H1 (cell line): ENCODE measurements at regions not wholly inside any gene's neighbourhood (a gene's known extent, or its start where the extent isn't known, plus 50 kb on each side); places are given as distances from the start of the nearest gene placed in this dataset.
A peak's percentile ranks its signal among the peaks of the same experiment; 100 is the strongest.

Source experiments
- CTCF ChIA-PET: fragments of 300-600 bp; sonication (Branson Sonifier 250); formaldehyde crosslinking; loops from one replicate; lab custom pipeline; 2021; ENCODE audit not compliant: partially characterized antibody; lab: Charles Lee
- POLR2A ChIA-PET: fragments of 300-600 bp; sonication (Branson Sonifier 250); formaldehyde crosslinking; loops from one replicate; lab custom pipeline; 2021; ENCODE audit warnings: inconsistent platforms; ENCODE audit not compliant: partially characterized antibody; lab: Charles Lee
- DNase-seq, 2 experiments: peaks; one replicate each; pipeline versions ENCODE4 v3.0.0 to v3.0.0-alpha.2; 2010 to 2022; ENCODE audit warnings: low spot score in 2 of 2, low read depth in 1 of 2, mixed read lengths in 1 of 2
- FAIRE-seq: peaks from 2 replicates; lab custom pipeline; 2011; peaks lifted over from hg19 to GRCh38; lab: Jason Lieb, UNC
- H2AFZ ChIP-seq: 2 replicates; pipeline ENCODE4 v1.8.1; 2012; ENCODE audit warnings: low read length, inconsistent platforms
- H2AK5ac ChIP-seq: 2 replicates; pipeline ENCODE4 v1.6.1; 2013; ENCODE audit warnings: low read depth, low read length
- H2BK120ac ChIP-seq: replicated peaks from 2 replicates; pipeline ENCODE3; 2013; ENCODE audit warnings: low read depth, low read length, inconsistent platforms
- H2BK12ac ChIP-seq: 2 replicates; pipeline ENCODE4 v1.6.1; 2013; ENCODE audit warnings: low read depth, low read length
- H2BK15ac ChIP-seq: 2 replicates; pipeline ENCODE4 v1.6.1; 2013; ENCODE audit warnings: low read length
- H2BK20ac ChIP-seq: 2 replicates; pipeline ENCODE4 v1.6.1; 2013; ENCODE audit warnings: low read length
- H2BK5ac ChIP-seq: 2 replicates; pipeline ENCODE4 v1.6.1; 2013; ENCODE audit warnings: low read depth, low read length
- H3K14ac ChIP-seq: 2 replicates; pipeline ENCODE4 v1.6.1; 2013; ENCODE audit warnings: inconsistent platforms; ENCODE audit not compliant: insufficient read length
- H3K18ac ChIP-seq: 2 replicates; pipeline ENCODE4 v1.6.1; 2013; ENCODE audit warnings: low read length; ENCODE audit errors: extremely low read depth
- H3K23ac ChIP-seq: 2 replicates; pipeline ENCODE4 v1.6.1; 2013; ENCODE audit warnings: inconsistent platforms; ENCODE audit not compliant: insufficient read length
- H3K23me2 ChIP-seq: 2 replicates; pipeline ENCODE4 v1.6.1; 2013; ENCODE audit warnings: low read depth, low read length
- H3K27ac ChIP-seq: 2 replicates; pipeline ENCODE4 v1.6.1; 2011; ENCODE audit warnings: low read depth, low read length, inconsistent platforms
- H3K27me3 ChIP-seq, 4 experiments: replicated peaks in 1 of 4; 1 replicate in 1 of 4; 2 replicates in 3 of 4; pipeline versions ENCODE4 v1.6.1 to v1.8.1; 2011 to 2013; ENCODE audit warnings: low read length in 3 of 4, mild to moderate bottlenecking in 3 of 4, inconsistent platforms in 2 of 4, mixed read lengths in 2 of 4, moderate library complexity in 1 of 4; ENCODE audit not compliant: control insufficient read depth in 3 of 4, insufficient read depth in 3 of 4; ENCODE audit errors: extremely low read depth in 1 of 4
- H3K36me3 ChIP-seq, 4 experiments: 2 replicates each; pipeline versions ENCODE4 v1.6.1 to v1.8.1; 2011 to 2013; ENCODE audit warnings: mild to moderate bottlenecking in 4 of 4, low read length in 3 of 4, moderate library complexity in 2 of 4, control low read depth in 1 of 4, inconsistent platforms in 1 of 4; ENCODE audit not compliant: insufficient read depth in 4 of 4, control insufficient read depth in 2 of 4
- H3K4ac ChIP-seq: replicated peaks from 2 replicates; pipeline ENCODE3; 2013; ENCODE audit warnings: low read length, low read depth, mixed read lengths, inconsistent platforms; ENCODE audit not compliant: insufficient read length
- H3K4me1 ChIP-seq, 4 experiments: replicated peaks in 1 of 4; 1 replicate in 1 of 4; 2 replicates in 3 of 4; pipeline versions ENCODE4 v1.6.1 to v1.8.1; 2011 to 2013; ENCODE audit warnings: low read length in 3 of 4, inconsistent platforms in 2 of 4, mixed read lengths in 1 of 4; ENCODE audit not compliant: insufficient read depth in 4 of 4, control insufficient read depth in 3 of 4
- H3K4me2 ChIP-seq, 2 experiments: 2 replicates each; pipeline versions ENCODE4 v1.6.1 to v1.8.1; 2011 to 2013; ENCODE audit warnings: low read depth in 2 of 2, low read length in 2 of 2, control low read depth in 1 of 2, inconsistent platforms in 1 of 2, mild to moderate bottlenecking in 1 of 2; ENCODE audit not compliant: insufficient read depth in 1 of 2
- H3K4me3 ChIP-seq, 4 experiments: fragments of 200-600, 300-600 bp in 1 of 4; sonication (generic), shearing (Covaris generic), sonication (Bioruptor Twin) in 1 of 4; 2 replicates each; pipeline versions ENCODE4 v1.5.1 to v1.8.1; 2011 to 2016; ENCODE audit warnings: low read length in 4 of 4, low read depth in 3 of 4, control low read depth in 2 of 4, inconsistent platforms in 2 of 4, mild to moderate bottlenecking in 2 of 4, mixed read lengths in 1 of 4, moderate library complexity in 1 of 4; ENCODE audit not compliant: insufficient read depth in 2 of 4; ENCODE audit errors: extremely low read depth in 1 of 4
- H3K56ac ChIP-seq: replicated peaks from 2 replicates; pipeline ENCODE3; 2013; ENCODE audit warnings: low read depth, mild to moderate bottlenecking, mixed read lengths, low read length, inconsistent platforms; ENCODE audit not compliant: insufficient read length
- H3K79me1 ChIP-seq: 2 replicates; pipeline ENCODE4 v1.6.1; 2013; ENCODE audit warnings: low read depth, low read length, control low read depth
- H3K79me2 ChIP-seq, 2 experiments: 2 replicates each; pipeline versions ENCODE4 v1.6.1 to v1.8.1; 2012 to 2013; ENCODE audit warnings: low read length in 2 of 2, mild to moderate bottlenecking in 2 of 2, inconsistent platforms in 1 of 2; ENCODE audit not compliant: insufficient read depth in 2 of 2, control insufficient read depth in 1 of 2
- H3K9ac ChIP-seq, 4 experiments: replicated peaks in 1 of 4; 1 replicate in 1 of 4; 2 replicates in 3 of 4; pipeline versions ENCODE4 v1.6.1 to v1.8.1; 2011 to 2013; ENCODE audit warnings: low read depth in 3 of 4, low read length in 3 of 4, control low read depth in 2 of 4, mild to moderate bottlenecking in 2 of 4, moderate library complexity in 2 of 4, inconsistent platforms in 1 of 4; ENCODE audit errors: extremely low read depth in 1 of 4
- H3K9me3 ChIP-seq, 2 experiments: 2 replicates each; pipeline versions ENCODE4 v1.6.1 to v1.8.1; 2012 to 2013; ENCODE audit warnings: mild to moderate bottlenecking in 2 of 2, moderate library complexity in 2 of 2, control low read depth in 1 of 2, inconsistent platforms in 1 of 2, low read depth in 1 of 2, low read length in 1 of 2, mixed read lengths in 1 of 2; ENCODE audit not compliant: insufficient read depth in 2 of 2
- H4K20me1 ChIP-seq, 2 experiments: replicated peaks in 1 of 2; 2 replicates each; pipeline versions ENCODE3 to v1.8.1; 2011 to 2013; ENCODE audit warnings: inconsistent platforms in 2 of 2, low read length in 2 of 2, mild to moderate bottlenecking in 1 of 2; ENCODE audit not compliant: insufficient read depth in 2 of 2, control insufficient read depth in 1 of 2
- H4K5ac ChIP-seq: 2 replicates; pipeline ENCODE4 v1.6.1; 2013; ENCODE audit warnings: low read length, low read depth, mixed read lengths, inconsistent platforms; ENCODE audit not compliant: insufficient read length
- H4K8ac ChIP-seq: 2 replicates; pipeline ENCODE4 v1.8.0; 2013; ENCODE audit warnings: mild to moderate bottlenecking, moderate library complexity, low read length, inconsistent platforms; ENCODE audit not compliant: insufficient read depth; ENCODE audit errors: extremely low read depth
- H4K91ac ChIP-seq: replicated peaks from 2 replicates; pipeline ENCODE3; 2013; ENCODE audit warnings: low read length, mixed read lengths, inconsistent platforms; ENCODE audit not compliant: insufficient read length
- EZH2 ChIP-seq: fragments of 200-600 bp; sonication (generic); IDR thresholded peaks from 2 replicates; pipeline ENCODE4 v1.7.1; 2012; ENCODE audit warnings: low read depth, mild to moderate bottlenecking, moderate library complexity, low read length, inconsistent platforms; ENCODE audit not compliant: severe bottlenecking
- NANOG ChIP-seq: IDR thresholded peaks from 2 replicates; pipeline ENCODE4 v1.6.1; 2011; ENCODE audit warnings: low read length, low read depth, mild to moderate bottlenecking, inconsistent platforms; ENCODE audit not compliant: insufficient read depth, poor library complexity, severe bottlenecking
- RXRA ChIP-seq: IDR thresholded peaks from 2 replicates; pipeline ENCODE4 v1.6.1; 2011; ENCODE audit warnings: low read depth, mild to moderate bottlenecking, low read length, moderate library complexity; ENCODE audit not compliant: insufficient read depth
- TEAD4 ChIP-seq: IDR thresholded peaks from 2 replicates; pipeline ENCODE4 v1.6.1; 2012; ENCODE audit warnings: low read depth, low read length, inconsistent platforms, mixed read lengths
- WGBS, 2 experiments: shearing (Covaris generic) in 1 of 2; methylation state at CpG; one replicate each; pipeline versions ENCODE4 v1.1.6 to v1.1.7; 2013 to 2015; ENCODE audit warnings: low lambda C conversion rate in 2 of 2, mixed read lengths in 2 of 2, inconsistent platforms in 1 of 2, low coverage in 1 of 2, missing lambda C conversion rate in 1 of 2; ENCODE audit not compliant: insufficient replicate concordance in 2 of 2, insufficient coverage in 1 of 2, insufficient read length in 1 of 2; ENCODE audit errors: extremely low coverage in 1 of 2, missing lambda C conversion rate in 1 of 2; 5-methylcytosine and 5-hydroxymethylcytosine counted together

DNA sequence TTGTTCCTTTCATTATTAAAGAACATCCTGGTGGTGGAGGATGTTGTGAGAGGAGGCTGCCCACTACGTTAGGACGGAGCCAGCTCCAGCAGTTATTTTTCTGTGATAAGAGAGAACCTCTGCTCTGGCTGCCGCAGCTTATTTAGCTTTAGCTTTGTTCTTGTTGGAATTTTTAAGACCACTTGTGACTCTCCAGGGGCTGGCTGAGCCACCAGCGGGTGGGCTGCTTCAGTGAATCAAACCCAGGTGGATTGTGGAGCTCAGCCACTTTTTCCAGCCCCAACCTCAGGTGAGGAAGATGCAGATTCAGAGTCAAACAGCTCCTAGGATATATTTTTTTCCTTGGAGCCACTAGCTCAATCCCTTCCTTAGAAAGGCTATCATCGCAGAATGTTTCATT is 83.1 kb upstream of the CTTNBP2NL start:
- no peak overlapping the region for H3K18ac ChIP-seq
- DNase-seq (no peak), FAIRE-seq (no peak)
- H3K4me3 ChIP-seq = no peak overlapping the region
- no peak overlapping the region for H4K91ac ChIP-seq
- no peak overlapping the region for H2BK15ac ChIP-seq
- ChIA-PET POLR2A (interaction anchor here (1.6 kb wide), 1 partner anchor 592 kb away, joined by 3 read pairs; no protein-coding TSS in a partner anchor), CTCF (interaction anchor here (1.0 to 7.5 kb wide), 4 partner anchors 10 to 27 kb away, joined by 3 to 39 read pairs (median 4); no protein-coding TSS in a partner anchor)
- no peak overlapping the region for H3K4ac ChIP-seq
- TF ChIP-seq EZH2 (no peak), TEAD4 (no peak), NANOG (peak; percentile 37), RXRA (no peak)
- no peak overlapping the region for H2AFZ ChIP-seq
- no peak overlapping the region for H2BK12ac ChIP-seq
- H3K4me1 ChIP-seq = peaks cover 0 to 3% (median 1%) of the 10 kb centered on the region in 4 experiments; a peak in 2 of 7 replicates
- H3K4me2 ChIP-seq = no peak overlapping the region
- no peak overlapping the region for H2AK5ac ChIP-seq
- no peak overlapping the region for H2BK120ac ChIP-seq
- no peak overlapping the region for H3K23ac ChIP-seq
- H3K36me3 ChIP-seq = no peaks in the 10 kb centered on the region
- H2BK5ac ChIP-seq = no peak overlapping the region
- no peak overlapping the region for H3K56ac ChIP-seq
- no peaks in the 10 kb centered on the region for H4K20me1 ChIP-seq
- H2BK20ac ChIP-seq = no peak overlapping the region
- H3K27ac ChIP-seq = no peak overlapping the region
- no peak overlapping the region for H3K14ac ChIP-seq
- WGBS, 2 experiments = 81% methylated on average over 5 of the region's 5 CpGs; no CpG with 5 or more reads in 1 of the 2 experiments
- H3K23me2 ChIP-seq = no peaks in the 10 kb centered on the region
- H3K9me3 ChIP-seq = no peaks in the 10 kb centered on the region
- no peaks in the 10 kb centered on the region for H3K27me3 ChIP-seq
- no peaks in the 10 kb centered on the region for H3K79me1 ChIP-seq
- H4K8ac ChIP-seq = no peak overlapping the region; the same call in 1 of the 2 replicates
- no peaks in the 10 kb centered on the region for H3K79me2 ChIP-seq
- no peak overlapping the region for H4K5ac ChIP-seq
- H3K9ac ChIP-seq = no peak overlapping the region
